Urothelium cell line (cell line): ENCODE measurements at regions not wholly inside any gene's neighbourhood (a gene's known extent, or its start where the extent isn't known, plus 50 kb on each side); places are given as distances from the start of the nearest gene placed in this dataset.

Source experiments
- DNase-seq: peaks from one replicate; pipeline ENCODE4 v3.0.0; 2011; ENCODE audit warnings: low spot score, mixed read lengths
- FAIRE-seq: peaks from 2 replicates; lab custom pipeline; 2011; peaks lifted over from hg19 to GRCh38; lab: Jason Lieb, UNC

DNA sequence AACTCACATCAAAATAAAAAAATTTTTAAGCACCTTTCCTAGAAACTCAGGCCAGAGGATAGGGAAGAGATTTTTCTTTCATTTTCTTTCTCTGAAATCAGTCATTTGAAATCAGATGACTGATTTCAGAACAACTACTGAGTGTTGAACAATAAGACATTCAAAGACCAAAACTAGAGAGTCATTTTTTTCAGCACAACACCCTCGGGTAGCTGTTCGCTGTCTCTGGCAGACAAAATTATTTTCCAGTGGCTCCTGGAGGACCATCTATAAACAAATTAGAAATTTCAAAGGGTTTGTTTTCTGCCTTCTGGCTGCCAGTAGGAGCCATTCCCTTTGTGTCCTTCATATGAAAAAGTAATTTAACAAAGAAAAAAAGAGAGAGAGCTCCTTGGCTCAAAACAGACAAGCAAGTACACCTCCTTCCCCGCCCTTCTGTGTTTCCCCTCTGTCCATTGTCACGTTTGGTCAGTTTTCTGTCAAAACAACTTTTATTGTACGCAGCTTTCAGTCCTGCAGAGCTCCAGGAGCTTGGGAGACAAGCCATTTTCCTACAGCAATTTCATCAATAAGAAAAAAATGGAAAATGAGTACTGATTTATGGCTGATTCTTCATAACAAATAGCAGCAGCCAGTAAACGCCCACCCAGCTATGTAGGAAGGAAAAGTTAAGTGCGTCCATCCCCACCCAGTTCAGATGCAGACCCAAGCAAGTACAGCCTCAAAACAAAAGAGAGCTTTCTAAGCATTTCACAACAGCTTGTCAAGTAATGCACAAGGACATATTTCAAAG lies 405.2 kb downstream of the ZNF608 start:
- DNase-seq: no peak
- FAIRE-seq: no peak

DNA sequence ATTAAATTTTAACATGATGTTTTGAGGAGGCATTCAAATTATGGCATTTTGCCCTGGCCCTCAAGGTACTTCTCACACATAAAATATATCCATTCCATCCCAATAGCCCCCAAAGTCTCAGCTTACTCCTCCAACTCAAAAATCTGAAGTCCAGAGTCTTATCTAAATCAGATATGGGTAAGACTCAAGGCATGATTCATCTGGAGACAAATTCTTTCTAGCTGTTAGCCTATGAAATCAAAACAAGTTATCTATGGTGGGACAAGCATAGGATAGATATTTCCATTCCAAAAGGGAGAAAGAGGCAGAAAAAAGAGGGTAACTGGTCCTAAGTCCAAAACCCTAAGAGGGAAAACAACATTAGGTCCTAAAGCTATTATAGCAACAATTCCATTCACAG lies 408.4 kb downstream of the ZNF608 start:
- no peak for FAIRE-seq
- DNase-seq: no peak

- DNase-seq (no peak), FAIRE-seq (no peak)
Observed at GRCh38 chr5:124333298-124333979, 413.0 kb downstream of the ZNF608 start.

DNA sequence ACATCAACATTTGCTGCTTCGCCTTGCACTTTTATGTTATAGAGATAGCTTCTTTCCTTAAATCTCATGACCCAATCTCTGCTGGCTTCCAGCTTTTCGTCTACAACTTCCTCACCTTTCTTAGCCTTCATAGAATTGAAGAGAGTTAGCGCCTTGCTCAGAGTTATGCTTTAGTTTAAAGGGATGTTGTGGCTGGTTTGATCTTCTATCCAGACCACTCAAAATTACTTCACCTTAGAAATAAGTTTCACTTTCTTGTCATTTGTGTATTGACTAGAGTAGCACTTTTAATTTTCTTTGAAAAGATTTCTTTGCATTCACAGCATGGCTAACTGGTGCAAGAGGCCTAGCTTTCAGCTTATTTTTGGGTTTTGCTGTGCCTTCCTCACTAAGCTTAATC lies 414.2 kb downstream of the ZNF608 start:
- no peak for DNase-seq
- FAIRE-seq: no peak

DNA sequence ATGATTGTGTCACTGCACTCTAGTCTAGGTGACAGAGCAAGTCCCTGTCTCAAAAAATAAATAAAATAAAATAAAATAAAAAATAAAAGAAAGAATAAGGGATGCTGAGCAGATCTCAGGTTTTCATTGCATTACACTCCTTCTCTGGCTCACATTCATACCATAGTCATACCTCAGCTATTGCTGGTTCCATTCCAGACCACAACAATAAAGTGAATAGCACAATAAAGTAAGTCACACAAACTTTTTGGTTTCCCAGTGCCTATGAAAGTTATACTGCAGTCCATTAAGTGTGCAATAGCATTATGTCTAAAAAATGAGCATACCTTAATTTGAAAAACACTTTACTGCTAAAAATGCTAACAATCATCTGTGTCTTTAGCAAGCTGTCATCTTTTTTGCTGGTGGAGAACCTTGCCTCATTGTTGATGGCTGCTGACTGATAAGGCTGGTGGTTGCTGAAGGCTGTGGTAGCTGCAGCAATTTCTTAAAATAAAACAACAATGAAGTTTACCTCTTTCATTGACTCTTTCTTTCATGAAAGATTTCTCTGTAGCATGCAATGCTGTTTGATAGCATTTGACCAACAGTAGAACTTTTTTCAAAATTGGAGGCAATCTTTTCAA lies 415.7 kb downstream of the ZNF608 start:
- DNase-seq (peak; percentile 37), FAIRE-seq (peak; percentile 9)

GRCh38 chr5:124328201-124328600 lies 418.2 kb downstream of the ZNF608 start:
- DNase-seq (no peak), FAIRE-seq (no peak)

DNA sequence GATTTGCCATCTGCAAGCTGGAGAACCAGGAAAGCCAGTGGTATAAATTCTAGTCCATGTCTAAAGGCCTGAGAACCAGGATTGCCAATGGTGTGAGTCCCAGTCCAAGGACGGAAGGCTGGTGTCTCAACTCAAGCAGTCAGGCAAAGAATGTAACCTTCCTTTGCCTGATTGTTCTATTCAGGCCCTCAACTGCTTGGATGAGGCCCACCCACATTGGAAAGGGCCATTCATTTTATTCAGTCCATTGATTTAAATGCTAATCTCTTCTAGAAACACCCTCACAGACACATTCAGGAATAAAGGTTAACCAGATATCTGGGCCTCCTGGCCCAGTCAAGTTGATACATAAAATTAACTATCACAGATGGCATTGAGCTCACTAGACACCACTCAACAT lies 427.8 kb downstream of the ZNF608 start:
- DNase-seq (no peak), FAIRE-seq (no peak)

DNA sequence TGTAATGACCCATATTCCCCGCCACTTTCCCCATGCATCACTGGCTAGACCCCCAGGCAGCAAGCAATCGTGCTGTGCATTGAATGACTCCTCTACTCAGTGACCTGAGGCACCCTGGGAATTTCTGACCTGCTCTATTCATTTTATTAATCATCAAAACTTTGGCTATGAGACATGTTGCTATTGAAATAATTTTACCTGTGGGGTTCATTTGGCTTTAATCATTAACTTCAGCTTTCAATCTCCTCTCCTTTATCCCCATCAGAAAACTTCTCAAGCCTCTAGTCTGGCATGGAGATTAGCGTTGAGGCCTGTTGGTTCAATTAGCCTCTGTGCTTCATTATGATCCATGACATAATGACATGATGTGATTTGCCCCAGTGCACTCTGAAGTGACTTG lies 429.0 kb downstream of the ZNF608 start:
- no peak for DNase-seq
- FAIRE-seq: no peak

DNA sequence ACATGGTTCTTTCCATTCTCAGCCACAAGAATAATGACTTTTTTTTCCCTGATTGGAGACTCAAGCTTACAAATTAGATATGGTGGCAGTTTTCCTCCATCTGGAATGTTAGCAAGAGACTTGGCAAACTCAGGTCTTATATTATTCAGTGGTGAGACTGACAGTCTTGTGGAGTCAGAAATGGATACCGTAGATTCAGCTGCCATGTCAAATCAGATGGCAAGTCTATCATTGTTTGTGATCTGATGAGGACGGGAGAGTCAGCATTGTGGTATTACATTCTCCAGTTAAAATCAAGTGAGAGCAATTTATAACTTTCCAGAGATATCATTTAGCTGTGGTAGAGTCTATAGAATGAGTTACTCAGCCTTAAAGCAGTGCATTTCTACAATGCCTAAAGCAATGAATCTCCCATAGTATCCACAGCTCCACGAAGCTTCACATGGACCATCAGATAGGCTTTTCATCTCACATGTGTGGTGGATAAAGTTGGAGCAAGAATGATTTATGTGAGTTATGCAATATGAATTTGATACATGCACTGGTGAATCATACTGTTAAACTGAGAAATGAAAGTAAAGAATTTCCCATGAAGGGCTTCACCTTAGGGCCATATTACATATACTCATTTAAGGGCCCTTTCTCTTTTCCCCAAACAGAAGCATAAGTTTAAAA lies 430.6 kb downstream of the ZNF608 start:
- no peak for FAIRE-seq
- no peak for DNase-seq

DNA sequence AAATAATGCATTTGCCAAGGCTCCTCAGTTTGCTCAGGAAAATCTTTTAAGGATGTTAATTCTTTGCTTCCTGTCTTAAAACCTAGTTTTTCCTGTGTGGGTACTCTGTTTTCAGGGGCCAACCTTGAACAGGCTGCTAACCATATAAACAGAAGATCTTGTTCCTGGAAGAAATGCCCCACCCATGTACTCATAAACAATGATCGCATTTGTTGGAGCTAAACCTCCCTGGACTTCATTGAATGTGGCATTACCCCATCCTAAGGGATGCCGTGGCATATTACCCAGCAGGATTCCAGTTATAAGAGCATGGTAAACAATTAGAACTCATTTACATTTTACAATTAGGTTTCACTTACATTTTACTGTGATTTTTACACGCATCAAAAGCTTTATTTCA lies 436.0 kb downstream of the ZNF608 start:
- no peak for DNase-seq
- FAIRE-seq: no peak

- no peak for DNase-seq
- no peak for FAIRE-seq
Observed at GRCh38 chr5:124309241-124309980, 437.0 kb downstream of the ZNF608 start.

DNA sequence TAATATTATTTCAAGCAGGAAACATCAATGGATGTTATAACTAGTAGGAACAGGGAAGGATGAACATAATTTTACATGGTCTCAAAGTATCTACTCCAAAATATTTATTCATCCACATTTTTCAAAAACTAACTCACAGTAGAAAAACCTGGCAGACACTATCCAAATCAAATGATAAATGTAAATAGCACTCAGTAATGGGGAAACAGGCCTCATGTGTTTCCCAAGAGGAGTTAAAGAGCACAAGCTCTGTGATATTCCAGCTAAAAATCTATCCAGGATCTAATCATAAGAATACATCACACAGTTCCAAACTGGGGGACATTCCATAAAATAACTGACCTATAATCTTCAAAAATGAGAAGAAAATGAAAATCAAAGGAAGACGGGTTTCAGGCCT lies 443.1 kb downstream of the ZNF608 start:
- no peak for FAIRE-seq
- DNase-seq: no peak

GRCh38 chr5:124302533-124302932 lies 443.9 kb downstream of the ZNF608 start:
- FAIRE-seq (no peak), DNase-seq (no peak)

- FAIRE-seq: no peak
- peak; percentile 46 for DNase-seq
Observed at GRCh38 chr5:124301850-124302249, 444.6 kb downstream of the ZNF608 start.

DNA sequence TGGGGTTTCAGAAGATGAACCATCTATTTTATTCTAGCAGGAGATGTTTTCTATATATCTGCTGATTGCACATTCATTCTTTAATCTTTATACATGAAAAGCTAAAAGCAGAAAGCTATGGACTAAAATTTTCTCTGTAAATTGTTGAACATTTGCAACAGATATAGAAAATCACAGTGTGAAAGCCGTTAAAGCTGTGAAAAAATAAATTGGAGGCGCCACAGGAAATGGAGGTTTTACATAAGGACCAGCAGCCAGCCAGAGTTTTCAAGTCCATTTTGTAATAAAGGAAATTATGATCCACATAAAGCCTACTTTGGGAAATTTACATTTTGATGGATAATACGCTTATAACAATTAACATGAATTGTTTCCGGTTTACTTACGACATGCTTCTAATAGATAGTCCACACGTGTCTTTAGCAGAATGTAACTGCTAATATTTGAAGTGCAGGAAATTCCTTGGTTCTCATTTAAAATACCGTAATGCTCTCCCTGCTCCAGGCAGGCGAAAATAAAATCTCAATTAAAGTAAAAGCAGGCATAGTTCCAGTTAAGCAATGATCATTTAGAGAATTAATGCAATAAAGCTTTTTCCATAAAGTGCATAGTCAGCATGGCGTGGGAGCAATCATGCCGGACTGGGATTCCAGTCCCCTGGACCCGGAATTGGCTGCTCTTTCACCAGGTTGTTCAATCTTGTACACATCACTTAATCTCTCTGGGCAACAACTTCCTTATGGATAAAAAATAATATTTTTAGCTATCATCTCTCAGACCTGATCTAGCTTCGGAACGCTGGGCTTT lies 445.4 kb downstream of the ZNF608 start:
- FAIRE-seq: no peak
- DNase-seq: no peak

DNA sequence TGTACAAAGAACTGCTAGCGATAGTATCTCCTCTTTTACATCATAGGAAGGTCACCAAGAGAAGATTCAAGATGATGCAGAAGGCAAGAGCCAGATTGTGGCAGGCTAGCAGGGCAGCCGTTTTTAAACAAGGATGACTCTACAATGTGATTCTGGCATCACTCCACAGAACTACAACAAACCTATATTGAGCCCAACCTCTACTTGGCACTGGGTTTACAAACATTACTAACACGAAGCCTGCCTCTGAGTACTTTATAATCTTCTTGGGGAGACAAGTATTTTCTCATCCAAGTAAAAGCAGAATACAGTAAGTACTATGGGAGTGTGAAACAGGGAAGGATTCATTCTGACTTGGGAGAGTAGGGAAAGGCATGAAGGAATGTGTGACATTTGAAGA lies 448.6 kb downstream of the ZNF608 start:
- no peak for DNase-seq
- FAIRE-seq: no peak

- no peak for FAIRE-seq
- no peak for DNase-seq
Observed at GRCh38 chr5:124292322-124292855, 454.1 kb downstream of the ZNF608 start.

- no peak for FAIRE-seq
- DNase-seq: peak; percentile 36
Observed at GRCh38 chr5:124289641-124290311, 456.7 kb downstream of the ZNF608 start.

DNA sequence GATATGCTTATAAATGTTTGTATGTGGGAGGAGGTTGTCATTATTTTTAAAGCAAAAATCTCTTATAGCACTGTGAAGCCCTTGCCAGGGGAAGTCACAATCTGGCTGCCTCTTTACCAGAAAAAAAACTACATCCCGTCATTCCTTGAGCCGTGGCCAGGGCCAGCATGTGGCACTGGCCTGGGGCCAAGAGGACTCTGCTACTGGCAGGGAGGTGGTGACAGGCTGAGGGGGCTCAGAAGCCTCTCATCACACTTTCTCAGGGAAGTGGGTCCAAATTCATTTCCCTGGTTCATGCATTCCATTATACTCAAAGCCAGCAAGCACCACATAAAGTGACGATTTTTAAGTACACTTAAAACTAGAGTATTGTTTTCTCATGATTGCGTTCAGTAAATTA lies 457.3 kb downstream of the ZNF608 start:
- FAIRE-seq (no peak), DNase-seq (no peak)
